ENCODE measurements at regions not wholly inside any gene's neighbourhood (a gene's known extent, or its start where the extent isn't known, plus 50 kb on each side); places are given as distances from the start of the nearest gene placed in this dataset.

DNA sequence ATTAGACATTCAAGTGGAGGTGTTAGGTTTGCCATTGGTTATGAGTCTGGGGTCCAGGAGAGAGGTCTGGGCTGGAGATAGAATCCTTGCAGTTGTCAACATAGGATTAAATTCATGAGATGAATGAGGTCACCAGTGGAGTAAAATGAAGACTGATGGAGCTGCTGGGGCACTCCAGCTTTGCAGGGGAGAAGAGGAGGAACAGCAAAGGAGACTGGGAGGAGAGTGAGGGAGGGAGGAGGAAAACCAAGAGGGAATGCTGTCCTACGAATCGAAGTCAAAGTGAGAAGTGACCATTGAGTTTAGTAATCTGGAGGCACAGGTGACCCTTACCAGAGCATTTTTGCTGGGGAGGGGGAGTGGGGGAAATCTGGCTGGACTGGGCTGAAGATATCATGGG is 178.2 kb upstream of the NR3C1 start:
- no peak for DNase-seq

DNA sequence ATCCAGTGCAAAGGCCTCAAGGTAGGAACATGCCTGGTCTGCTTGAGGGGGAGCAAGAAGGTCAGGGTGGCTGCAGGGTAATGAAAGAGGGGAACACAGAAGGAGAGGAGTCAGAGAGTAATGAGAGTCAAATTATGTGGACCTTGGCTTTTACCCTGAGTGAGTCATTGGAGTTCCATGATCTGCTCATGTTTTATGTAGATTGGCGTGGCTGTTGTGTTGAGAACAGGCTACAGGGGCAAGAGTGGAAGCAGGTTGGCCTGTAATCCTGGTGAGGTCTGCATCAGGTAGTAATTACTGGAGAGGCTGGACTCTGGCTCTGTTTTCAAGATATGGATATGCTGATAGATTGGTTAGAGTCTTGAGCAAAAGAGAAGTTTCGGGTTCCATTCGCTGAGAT is 177.7 kb upstream of the NR3C1 start:
- no peak for DNase-seq

DNA sequence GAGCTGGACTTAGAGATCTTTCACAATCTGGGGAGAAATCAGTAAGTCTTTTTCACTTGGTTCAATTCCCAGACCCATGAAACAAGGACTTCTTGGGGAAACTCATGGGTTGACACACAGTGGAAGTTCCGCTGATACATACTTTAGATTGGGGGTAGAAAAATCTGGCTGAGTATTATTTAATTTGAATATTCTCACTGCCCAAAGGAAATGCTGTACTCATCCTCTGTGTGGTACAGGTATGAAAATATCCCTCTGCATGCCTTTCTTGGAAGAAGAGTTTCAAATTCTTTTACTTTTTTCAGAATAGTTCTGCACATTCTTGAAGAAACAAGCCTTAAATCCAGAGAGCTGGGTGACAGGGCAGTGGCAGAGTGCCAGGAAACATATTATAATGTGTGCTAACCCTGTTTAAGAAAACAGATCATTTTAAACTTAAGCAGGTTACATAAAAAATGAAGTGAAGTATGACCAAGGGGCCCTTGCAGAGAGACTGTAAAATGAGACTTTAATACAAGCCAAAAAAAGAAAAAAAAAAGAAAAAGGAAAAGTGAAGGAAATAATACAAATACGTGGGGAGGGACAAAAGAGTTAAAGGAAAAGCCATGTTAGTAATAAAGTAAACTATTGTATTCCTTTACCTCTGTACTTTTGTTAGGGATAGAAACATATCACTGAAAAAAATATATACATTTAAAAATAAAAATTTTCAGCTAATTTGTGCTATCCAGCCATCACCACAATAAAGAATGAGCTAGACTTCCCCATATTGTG is 173.4 kb upstream of the NR3C1 start:
- peak; percentile 74 for DNase-seq

DNA sequence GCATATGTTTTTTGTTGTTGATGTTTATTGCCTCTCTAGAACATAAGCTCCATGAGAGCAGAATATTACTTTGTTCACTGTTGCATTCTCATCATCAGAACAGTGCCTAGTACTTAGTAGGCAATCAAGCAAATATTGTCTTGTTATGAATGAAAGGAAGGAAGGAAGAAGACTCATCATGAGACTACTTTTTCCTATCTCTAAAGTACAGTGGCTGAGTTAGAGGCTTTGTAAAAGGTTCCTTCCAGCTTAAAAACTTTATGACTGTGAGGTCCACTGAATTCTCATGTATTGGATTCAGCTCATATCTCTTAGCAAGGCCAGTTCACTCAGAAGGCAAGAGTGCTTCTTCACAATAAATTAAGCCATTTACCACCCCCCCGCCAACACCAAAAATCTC is 171.8 kb upstream of the NR3C1 start:
- DNase-seq = no peak

DNA sequence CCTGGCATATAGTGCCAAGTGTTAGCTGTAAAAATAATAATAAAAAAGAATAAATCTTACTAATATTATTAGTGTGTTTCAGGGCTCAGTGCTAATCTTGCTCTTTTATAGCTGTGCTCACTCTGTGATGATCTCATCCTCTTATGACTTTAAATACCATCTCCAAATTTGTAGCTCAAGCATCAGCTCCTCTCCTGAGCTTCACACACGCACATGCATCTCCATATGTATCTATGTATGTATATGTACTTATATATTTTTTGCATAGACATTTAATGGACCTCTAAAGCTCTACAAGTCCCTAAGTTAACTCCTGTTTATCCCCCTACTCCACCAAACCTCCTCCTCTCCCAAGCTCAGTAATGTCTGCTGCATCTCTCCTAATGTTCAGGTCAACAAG is 170.8 kb upstream of the NR3C1 start:
- DNase-seq = no peak

DNA sequence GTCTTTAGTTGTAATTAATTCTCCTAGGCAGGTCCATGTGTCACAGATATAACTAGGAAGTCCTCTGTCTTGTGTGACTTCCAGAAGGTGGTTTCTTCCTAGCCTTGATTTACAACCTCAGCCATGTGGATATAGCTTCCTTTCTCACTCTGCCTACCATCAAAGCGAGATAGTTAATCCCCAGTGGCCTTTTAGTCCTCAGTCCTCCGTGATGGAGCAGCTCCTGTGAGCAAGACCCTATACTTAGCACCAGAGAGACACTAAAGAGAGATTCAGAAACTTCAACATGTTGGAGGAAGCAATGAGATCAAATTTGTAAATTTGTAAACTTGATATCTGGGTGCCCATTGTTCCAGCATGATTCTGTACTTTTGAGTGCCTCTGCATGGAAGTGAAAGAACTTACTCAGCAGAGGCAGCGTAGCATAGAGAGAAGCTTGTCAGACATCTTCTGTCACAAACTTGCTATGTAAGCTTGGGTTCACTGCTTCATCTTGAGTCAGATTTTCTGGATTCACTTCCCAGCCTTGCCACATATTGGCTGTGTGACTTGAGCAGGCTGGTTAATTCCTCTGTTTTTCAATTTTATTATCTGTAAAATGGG is 170.2 kb upstream of the NR3C1 start:
- DNase-seq = no peak

DNA sequence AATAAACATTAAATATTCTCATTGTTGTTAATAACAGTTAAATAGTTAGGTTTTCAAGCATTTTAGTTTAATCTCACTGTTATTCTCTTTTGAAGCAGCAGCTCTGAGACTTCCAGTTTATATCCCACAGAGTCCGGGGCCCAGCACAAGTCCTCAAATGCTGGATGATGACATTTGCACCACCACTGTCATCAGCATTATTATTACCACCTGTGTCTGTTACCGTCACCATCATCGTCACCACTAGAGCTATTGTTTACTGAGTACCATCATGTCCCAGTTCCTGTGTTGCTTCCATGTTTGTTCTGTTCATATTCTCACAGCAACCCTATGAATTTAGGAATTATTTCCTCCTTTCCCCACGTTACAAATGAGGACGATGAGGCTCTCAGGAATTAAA is 169.2 kb upstream of the NR3C1 start:
- no peak for DNase-seq

DNA sequence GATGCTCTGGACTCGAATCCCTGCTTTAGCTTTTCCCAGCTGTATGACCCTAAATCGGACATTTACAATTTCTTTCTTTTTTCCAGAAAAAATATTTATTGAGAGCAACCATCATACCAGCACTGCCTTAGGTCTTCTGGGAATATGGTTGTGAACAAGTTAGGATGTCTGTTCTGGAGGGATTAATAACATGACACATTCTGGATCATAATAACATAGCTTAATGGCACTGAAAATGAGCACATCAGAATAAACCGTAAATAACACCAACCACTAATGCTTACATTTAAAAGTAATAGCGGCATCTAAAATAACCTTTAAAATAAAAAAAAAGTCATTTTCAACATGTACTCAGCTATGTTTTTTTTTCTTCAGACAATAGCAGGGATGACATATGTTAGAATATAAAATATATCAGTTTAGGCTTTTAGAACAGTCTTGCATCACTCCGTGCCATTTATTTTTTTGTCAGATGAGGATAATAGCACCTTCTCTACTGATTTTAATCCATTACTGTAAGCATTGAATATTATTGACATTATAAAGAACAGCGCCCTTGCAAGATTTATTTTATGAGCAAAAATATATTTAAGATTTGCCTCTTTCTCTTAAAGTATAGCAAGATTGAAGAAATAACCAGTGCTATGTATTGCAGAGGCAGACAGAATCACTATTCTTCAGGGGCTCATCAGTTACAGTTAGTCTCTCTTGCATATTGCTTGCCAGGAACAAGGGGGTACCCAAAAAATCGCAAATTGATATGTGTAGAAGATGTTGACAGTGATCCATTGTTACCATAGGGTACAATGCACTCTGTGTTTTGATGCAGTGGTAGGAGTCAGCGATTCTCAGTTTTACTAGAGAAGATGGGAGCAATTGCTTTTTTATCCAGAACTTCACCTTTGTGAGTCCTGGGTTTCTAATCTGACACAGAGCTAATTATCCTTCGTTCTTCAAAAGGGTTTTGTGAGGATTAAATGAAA is 168.4 kb upstream of the NR3C1 start:
- DNase-seq = no peak

DNA sequence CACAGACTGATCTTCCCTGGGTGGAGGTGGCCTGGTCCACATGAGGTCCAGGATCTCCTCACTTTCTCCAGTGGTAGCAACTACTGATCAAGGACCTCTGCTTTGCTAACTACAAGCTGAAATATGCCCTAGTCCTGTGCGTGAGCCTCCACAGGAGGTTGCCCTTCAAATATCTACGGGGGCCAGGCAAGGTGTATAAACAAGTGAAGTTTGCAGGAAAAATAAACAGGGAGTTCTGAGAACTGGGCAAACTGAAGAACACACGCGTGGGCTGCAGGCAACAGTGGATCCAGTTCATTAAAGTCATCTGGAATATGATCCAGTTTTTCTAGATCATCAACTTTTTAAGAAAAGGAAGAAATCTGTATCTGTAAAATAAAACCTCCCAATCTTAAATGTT is 167.5 kb upstream of the NR3C1 start:
- DNase-seq = no peak

DNA sequence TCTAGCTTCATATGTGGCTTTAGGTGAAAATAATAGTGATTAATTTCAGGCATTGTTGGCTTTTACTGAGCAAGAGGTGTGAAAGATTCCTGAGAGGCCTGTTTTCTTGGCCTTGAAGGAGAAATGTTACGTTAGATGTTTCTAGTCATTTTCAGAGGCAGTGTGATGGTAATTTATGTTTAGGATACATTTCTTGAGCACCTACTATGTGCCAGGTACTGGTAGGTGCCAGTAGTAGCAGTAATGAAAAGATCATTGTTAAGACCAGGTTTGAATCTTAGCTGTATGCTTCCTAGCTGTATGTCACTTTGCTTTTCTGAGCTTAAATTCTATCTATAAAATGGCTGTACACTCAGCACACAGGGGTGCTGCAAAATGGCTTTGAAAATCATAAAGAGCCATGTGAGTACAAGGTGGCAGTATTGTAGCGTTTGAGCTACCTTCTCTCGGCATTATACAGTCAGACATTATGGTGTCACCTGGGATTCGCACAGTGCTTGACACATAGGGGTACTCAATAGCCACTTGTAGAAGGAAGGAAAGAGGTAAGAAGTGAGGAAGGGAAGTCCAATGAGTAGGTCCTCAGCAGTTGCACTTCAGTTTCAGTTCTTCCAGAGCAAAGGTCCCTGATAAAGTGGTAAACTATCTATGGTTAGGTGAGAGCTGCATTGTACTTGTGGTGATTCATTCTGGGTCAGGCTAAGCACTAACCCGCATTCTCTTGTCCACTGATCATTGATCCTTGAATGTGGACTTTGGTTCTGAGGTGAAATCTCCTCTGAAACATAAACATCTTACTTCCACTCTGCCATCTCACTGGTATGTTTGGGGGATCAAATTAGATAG is 166.5 kb upstream of the NR3C1 start:
- DNase-seq = no peak

DNA sequence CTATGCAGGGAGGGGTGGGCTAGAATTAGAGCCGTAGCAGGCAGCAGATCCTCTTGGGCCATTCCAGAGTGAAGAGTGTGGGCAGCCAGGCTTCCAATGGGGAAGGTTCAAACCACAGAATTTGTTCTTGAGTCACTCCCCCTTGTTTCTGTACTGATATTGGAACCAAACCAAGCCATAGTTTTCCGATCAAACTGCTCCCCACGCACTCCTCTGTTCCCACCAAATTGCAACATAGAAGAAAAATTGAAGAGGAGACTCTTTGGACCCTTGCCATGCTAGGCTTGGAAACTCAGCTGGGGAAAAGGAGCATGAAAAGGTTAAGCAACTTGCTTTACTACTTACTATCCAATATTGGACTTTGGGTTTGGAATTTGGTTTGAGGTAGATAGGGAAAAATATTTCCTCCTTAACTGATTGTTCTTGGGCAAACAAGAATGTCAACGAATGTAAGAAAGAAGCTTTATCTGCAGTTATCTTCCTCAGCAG is 165.8 kb upstream of the NR3C1 start:
- peak; percentile 40 for DNase-seq

DNA sequence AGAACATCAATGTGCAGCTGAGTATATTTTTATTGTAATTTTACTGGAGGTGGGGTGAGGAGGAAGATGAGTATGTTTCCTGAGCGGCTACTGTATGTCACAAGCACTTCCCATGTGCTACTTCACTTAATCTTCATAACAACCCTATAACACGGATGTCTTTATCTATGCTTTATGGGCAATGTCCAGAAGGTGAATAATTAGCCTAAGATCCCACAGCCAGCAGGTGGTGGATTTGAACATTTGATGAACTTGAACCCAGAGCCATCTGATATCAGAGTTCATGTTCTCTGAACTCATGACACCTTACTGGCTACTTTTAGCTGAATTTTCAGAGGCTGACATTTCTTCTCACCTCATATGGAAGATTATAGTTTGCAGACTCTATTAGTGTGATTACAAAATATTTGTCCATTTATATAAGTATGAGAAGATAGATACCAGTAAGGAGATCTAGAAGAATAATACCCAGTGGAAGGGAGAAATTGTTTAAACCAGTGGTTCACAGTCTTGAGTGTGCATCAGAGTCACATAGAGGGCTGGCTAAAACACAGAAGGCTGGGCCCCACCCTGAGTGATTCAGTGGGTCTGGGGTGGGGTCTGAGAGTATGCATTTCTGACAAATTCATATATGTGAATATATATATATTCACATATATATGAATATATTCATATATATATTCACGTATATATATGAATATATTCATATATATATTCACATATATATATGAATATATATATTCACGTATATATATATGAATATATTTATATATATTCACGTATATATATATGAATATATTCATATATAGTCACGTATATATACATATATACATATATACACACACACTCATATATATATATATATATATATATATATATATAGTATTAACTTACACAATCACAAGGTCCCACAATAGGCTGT is 164.4 kb upstream of the NR3C1 start:
- DNase-seq = no peak

DNA sequence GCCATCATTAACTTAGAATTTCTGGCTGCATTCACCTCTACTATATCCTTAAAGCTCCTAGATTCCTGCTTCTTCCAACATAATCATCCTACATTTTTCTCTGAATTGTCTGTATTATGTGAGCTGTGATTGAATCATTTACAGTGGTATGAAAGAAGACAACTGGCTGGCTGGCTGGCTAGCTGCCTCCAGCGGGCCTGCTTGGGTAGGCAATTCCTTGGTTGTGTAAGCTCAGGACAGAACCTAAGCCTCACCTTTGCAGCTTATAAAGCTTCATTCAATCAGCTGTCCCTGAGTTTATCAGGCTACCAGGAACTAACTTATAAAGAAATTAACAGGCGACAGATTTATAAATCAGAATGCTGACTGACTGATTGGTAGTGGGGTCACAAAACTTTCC is 162.7 kb upstream of the NR3C1 start:
- DNase-seq = no peak

DNA sequence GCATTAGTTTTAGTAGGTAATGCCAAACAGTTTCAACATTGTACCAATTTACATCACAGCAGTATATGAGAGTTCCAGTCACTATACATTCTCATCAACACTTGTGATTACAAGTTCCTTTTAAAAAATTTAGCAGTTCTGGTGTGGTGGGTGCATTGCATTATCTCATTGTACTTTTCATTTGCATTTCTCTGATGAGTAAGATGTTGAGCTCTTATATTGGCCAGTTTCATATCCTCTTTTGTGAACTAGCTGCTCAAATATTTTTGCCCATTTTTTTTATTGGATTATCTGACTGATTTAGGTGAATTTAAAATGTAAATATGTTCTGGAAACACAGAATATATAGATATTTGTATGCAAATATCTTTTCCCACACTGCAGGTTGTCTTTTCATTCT is 160.9 kb upstream of the NR3C1 start:
- no peak for DNase-seq

DNA sequence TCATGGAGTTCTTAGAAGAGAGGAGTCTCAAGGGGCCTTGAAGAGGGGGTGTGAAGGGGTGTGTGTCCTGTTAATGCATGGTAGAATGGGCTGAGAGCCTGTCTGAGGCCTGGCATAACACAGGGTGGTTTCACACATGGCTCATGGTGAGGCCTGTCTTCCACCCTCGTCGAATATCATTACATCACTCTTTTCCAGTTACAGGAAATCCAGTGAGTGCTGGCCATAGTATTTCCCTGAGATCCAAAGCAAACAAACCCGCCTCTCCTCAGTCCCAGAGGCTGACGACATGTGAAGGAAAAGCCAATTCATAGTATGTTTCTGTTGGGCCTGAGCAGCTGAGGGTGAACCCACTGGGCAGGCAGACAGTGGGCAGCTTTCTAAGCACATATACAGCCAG is 159.4 kb upstream of the NR3C1 start:
- DNase-seq = peak; percentile 82

DNA sequence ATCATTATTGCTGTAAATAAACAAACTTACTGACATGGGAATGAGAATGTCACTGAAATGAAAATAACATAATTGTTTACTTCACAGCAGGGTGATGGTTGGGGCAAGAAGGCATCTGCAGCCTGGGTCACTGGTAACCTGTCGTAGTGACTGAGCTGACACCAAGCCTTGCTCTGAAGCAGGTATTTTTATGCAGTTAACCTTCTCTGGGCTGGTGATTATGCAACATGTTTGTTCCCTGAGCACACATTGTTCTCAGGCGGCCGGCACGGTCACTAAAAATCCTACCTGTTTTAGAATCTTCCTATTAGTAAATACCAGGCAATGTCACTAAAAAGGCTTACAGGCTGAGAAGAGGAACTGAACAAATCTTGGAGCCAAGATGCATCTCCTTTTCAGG is 157.7 kb upstream of the NR3C1 start:
- DNase-seq = no peak

DNA sequence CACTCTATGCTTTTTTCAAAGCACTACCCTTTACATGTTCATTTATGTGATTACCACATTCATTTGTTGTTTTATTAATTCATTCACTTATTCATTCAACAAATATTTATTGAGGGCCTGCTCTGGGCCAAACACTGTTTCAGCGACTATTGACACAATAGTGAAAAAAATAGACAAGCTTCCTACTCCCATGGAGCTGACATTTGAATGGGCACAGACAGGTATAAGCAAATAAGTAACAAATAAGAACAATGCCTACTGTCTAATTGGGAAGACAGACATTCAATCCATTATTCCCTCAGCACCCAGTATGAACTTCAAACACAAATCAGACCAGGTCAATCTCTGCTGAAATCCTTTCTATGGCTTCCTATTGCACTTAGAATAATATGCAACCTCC is 156.9 kb upstream of the NR3C1 start:
- no peak for DNase-seq

DNA sequence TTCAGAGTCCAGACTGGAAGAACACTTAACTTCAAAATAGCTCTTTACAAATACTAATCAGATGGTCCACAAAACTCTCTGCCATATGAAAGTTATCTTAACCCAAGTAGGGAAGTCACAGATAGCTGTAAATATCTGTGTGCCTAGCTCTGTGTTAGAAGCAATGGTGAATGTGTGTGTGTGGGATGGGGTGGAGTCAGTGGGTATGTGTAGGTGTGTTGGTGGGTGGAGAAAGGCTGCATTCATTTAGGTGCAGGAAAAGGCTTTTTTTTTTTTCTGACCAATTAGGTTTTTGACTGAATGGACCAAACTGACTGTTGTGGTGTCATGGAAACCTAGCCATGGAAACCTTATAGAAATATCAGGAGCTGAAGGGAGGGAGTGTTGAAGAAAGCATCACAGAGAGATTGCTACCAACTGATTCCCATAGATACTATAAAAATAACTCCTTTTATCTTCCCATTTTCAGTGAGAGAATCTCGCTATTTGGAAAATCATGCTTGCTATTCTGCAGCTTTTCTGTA is 156.2 kb upstream of the NR3C1 start:
- DNase-seq = no peak

DNA sequence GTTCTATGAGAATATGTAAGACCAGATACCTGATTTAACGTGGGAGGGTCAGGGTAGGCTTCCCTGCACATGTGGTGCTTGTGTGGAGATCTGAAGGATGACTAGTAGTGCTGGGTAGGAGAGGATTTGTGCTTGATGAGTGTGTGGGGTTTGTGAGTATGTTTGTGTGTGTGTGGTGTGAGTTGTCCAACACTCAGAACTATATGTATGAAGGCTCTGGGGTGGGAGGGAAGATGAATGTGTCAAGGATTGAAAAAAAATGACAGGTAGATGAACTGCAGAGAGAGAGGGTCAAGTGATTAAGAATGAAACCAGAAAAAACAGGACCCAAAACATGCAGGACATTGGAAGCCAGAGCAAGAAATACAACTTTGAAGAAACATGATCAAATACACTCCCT is 154.6 kb upstream of the NR3C1 start:
- no peak for DNase-seq

DNA sequence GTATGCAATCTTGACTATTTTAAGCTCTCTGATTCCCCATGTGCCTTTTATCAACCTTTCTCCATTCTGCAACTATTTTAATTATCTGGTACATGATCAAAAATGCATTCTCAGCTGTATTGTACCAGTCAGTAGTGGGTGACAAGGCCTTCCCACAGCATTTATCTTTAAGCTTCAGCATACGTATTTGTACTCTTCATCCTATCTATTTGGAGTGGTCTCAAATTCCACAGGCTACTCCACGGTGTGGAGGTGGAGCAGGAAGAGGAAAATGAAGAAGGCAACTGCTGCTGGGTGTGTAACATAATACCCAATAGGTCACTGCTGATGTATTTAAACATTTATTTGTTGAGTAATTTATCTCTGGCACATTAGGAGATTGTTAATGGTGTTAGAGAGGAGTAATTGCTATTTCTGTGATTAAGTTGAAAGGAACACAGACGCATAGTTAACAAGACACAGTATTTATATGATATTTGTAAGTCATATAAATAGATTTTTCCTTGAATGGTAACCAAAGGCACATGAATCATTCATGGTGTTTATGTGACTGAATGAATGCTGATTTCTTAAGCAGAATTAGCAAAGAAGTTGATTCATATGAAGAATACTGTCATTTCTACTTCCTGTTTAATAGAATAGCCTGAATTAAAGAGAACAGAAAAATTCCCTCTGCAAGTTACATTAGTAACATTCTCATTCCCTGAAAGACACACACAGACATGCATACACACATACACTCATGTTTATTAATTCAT is 153.8 kb upstream of the NR3C1 start:
- no peak for DNase-seq

All from left hindlimb (tissue), 1 donor.